GM10266 (cell line): ENCODE measurements at regions not wholly inside any gene's neighbourhood (a gene's known extent, or its start where the extent isn't known, plus 50 kb on each side); places are given as distances from the start of the nearest gene placed in this dataset.

Experiments used
- DNase-seq: peaks from one replicate; pipeline ENCODE4 v3.0.0; 2012; ENCODE audit errors: extremely low spot score
- CTCF ChIP-seq: IDR thresholded peaks from 2 replicates; pipeline ENCODE4 v1.5.1; 2012; ENCODE audit warnings: mild to moderate bottlenecking, low read depth; ENCODE audit not compliant: control insufficient read depth, insufficient read depth; ENCODE audit errors: missing control alignments

DNA sequence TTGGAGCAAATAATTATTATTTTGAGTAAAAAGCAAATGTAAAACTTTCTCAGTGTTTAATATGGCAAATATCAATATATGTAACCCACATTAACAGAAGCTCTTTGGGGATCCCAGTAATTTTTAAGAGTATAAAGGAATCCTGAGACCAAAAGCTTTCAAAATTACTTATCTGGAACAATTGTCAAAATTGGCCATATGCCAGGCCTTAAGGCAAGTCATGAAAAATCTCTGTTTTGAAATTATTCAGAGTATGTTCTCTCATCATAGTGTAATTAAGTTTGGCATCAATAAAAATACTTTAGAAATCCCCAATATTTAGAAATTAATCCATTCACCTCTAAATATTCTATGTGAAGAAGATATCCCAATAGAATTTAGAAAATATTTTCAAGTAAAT lies 225.3 kb upstream of the ARL4C start:
- no peak for DNase-seq
- TF ChIP-seq CTCF: no peak

- TF ChIP-seq CTCF: no peak
- no peak for DNase-seq
These were observed 222.3 kb upstream of the ARL4C start for GRCh38 chr2:234719116-234719716.

- no peak for TF ChIP-seq CTCF
- no peak for DNase-seq
These were observed 219.4 kb upstream of the ARL4C start for GRCh38 chr2:234716271-234716670.

- no peak for DNase-seq
- TF ChIP-seq CTCF: no peak
These were observed 218.9 kb upstream of the ARL4C start for GRCh38 chr2:234715671-234716250.

DNA sequence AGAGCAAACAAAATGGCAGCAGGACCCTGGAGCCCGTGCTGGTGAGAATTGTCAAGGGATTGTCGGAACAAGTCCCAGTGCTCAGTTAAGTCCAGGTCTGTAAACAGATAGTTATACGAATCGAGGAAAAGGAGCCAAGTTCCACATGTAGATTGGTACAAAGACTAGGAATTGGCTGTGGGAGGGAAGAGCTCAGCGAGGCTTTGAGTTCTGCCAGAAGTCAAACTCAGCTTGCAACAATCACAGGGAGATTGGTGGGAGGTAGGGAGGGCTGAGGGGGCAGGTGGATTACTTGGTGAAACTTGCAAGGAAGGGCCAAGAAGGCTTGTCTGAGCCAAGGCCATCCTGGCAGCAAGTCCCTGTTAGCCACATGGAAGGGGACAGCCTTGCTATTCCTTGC lies 217.8 kb upstream of the ARL4C start:
- DNase-seq: no peak
- no peak for TF ChIP-seq CTCF

- TF ChIP-seq CTCF: no peak
- no peak for DNase-seq
These were observed 215.6 kb upstream of the ARL4C start for GRCh38 chr2:234712421-234712935.

- no peak for DNase-seq
- TF ChIP-seq CTCF: no peak
These were observed 214.4 kb upstream of the ARL4C start for GRCh38 chr2:234711308-234711707.
